Stimulated activated naive CD4-positive, alpha-beta T cell (primary cell): ENCODE measurements at regions not wholly inside any gene's neighbourhood (a gene's known extent, or its start where the extent isn't known, plus 50 kb on each side); places are given as distances from the start of the nearest gene placed in this dataset.
A peak's percentile ranks its signal among the peaks of the same experiment; 100 is the strongest.
"Not testable (repeated sequence)": the region's sequence is repeated elsewhere in the genome, so short reads cannot be mapped to it uniquely, and the experiment has no call there.

ENCODE experiments used
- DNase-seq, 6 experiments: peaks; one replicate each; lab custom pipeline; 2025; lab: John Stamatoyannopoulos, UW

DNA sequence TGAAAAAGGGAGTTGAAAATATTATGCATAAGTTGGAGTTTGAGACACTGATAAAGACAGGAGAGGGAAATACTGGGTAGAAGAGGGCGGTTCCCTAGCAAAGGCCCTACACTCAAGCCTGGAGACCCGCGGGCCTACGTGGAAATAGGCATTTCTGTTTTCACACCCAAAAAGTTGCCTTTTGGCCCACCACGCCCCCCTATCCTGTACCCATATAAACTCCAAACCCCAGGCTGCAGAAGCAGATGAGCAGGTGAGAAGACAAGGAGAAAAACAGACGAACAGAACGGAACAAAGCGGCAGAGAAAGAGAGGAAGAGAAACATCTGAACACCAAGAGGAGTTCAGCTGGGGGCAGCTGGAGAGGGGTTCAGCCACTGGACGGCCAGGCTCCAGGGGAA lies 177.9 kb downstream of the GALC start:
- DNase-seq, result no peak

DNA sequence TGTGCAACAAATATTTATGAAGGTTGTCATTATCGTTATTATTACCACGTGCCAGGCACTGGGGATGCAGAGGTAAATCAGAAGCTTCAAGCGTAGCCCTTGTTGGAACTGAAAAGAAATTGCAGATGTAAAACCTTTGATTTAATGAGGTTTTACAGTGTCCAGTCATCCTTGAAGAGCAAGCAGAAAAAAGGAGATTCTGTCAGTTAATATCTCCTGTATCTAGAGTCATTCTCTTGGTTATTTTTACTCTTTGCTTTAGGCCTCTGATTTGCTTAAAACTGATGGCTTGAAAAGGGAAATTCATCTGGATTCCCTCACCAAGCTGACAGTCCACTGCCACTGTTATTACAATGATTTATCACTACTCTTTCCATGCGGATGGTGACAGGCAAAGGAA lies 179.3 kb downstream of the GALC start:
- no peak for DNase-seq

DNA sequence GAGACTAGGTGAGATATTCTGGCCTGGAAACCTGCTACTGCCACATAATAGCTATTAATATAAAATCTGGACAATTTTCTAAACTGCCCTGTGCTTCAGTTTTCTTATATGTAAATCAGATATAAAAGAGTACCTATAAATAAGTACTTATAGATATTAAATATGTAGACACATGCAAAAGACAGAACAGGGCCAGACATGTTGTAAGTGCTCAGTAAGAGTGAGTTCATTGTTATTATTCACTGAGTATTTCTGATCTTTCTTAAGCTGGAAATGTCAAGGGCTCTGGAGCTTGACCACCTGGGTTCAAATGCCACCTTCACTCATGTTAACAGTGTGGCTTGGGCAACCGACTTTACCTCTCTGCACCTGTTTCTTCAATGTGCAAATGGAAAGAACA lies 179.8 kb downstream of the GALC start:
- no peak for DNase-seq

- no peak for DNase-seq
Measured at GRCh38 chr14:87811246-87811645, 181.7 kb downstream of the GALC start.

- DNase-seq, result no peak
Measured at GRCh38 chr14:87810711-87811110, 182.3 kb downstream of the GALC start.

DNA sequence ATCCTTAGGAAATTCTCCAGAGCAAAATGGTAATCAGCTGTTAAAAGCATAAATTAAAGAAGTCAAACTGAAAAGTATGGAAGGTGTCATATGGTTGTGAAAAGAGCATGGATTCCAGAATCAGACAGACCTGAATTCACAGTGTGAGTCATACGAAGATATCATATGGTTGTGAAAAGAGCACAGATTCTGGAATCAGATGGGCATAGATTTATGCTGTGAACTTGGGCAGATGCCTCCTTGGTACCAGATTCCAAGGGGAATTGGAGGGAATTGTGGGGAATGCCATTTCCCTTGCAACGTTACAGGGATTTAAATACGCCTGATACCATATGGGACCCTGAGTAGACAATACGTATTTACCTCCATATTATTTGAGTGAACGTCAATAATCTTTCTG lies 183.7 kb downstream of the GALC start:
- DNase-seq, result no peak

DNA sequence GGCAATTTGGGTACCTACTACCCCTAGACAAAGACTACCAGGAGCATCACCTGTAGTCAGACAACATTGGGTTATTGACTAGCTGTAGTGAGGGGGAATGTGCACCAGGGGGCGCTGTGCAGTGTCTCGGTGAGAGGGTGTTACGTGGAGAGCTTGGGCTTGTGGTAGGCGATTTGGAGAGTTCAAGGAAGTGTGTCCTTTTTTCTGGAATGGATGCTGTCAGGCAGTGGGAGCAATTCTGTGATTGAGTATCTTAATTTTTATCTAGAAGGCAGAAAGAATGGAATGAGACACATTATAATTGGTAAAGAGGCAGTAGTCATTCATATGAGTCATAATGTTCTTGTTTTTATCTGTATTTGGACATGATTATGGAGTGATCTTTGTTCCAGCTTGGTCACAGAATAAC lies 187.7 kb downstream of the GALC start:
- DNase-seq, result peak in 3 of 6 experiments; percentile 0 to 6 (median 3)

- no peak for DNase-seq
Measured at GRCh38 chr14:87800216-87800615, 192.8 kb downstream of the GALC start.

DNA sequence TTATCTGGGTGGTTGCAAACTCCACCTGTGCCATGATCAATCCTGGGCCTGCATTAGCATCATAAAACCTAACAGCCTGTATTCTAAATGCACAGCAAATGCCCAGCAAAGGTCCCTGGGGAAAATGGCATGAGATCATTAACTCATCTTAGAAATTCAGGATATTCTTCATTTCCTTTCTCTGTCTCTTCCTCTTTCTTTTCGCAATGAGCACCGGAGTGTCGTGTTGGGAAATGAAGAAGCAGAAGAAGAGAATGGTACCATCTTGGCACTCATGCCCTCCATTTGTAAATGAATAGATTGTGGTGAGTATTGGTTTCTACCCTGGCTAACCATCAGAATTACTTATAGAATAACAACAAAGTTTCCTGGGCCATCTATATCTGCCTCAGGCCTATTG lies 193.6 kb downstream of the GALC start:
- DNase-seq, result no peak

- DNase-seq, result no peak
Measured at GRCh38 chr14:87797001-87797400, 196.0 kb downstream of the GALC start.

GRCh38 chr14:87794561-87794960 lies 198.4 kb downstream of the GALC start:
- DNase-seq, result no peak

GRCh38 chr14:87785897-87786296 lies 207.1 kb downstream of the GALC start:
- no peak for DNase-seq

DNA sequence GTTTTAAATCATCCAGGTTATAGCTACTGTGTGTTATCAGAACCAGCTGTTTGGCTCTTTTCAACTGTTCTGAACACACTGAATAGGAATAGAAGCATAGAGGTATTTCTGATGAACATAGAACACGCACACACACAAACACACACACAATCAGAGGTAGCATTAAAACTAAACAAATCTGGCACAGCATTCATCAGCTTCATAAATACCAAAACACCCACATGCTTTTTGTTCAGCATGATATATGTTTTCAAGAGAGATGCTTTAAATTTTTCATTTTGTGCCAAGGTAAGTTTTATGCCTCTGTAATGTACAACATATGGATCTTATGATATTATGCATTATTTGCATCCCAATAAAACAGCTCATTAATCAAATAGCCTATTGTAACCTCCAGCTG lies 208.6 kb downstream of the GALC start:
- DNase-seq, result no peak

GRCh38 chr14:87783071-87783470 lies 209.9 kb downstream of the GALC start:
- no peak for DNase-seq

GRCh38 chr14:87772854-87773253 lies 220.1 kb downstream of the GALC start:
- no peak for DNase-seq

DNA sequence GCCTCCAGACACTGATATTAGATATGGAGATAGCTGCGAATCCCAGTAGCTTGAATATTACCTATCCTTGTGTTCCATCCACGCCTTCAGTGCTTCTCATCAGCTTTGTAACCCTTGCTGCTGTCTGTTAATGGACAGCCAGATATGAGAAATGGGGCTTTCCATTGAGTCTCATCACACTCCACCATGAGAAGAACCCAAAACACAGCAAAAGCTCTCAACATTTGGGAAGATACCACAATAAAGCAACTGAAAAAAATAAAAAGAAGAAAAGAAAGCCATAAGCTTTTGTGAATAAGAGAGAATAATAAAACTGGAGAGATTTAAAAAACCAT lies 225.4 kb downstream of the GALC start:
- DNase-seq, result no peak

GRCh38 chr14:87758876-87759275 lies 234.1 kb downstream of the GALC start:
- no peak for DNase-seq

DNA sequence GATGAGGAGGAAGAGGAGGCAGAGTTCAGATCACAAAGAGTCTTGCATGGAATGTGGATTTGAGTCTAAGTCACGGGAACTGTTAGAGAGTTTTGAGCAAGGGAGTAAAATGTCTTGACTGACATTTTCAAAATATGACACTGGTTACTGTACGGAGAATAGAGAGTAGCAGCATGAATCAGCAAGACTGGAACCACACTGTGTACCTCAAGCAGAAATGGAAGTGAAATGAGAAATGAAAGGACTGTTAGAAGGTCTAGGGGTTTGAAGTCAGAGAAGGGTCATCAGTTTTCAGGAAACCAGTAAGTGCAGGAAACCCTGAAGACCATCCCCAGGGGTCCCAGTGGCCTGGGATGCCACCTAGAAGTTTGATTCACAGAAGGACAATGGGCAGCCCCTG lies 236.3 kb downstream of the GALC start:
- no peak for DNase-seq

GRCh38 chr14:87754520-87755223 lies 238.3 kb downstream of the GALC start:
- DNase-seq, result no peak

DNA sequence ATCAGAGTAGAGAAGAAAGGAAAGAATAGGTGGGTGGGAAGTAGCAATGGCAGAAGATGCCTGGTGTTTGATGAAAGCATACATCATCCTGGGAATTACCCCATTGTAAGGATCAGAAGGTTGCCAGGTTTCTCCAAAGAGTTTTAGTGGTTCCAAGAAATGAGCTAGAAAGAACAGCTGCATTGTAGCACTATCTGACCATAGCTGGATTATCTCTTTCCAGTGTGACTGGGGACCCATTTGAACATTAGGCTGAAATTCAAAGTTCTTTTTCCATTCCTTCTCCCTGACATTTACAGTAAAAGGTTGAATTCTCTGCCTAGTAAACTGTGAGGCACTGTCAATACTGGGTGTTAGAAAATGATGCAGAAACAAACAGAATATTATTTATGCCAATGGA lies 244.4 kb downstream of the GALC start:
- DNase-seq, result no peak

GRCh38 chr14:87745507-87746118 lies 247.4 kb downstream of the GALC start:
- DNase-seq, result peak in 1 of 6 experiments; percentile 0

- not testable (repeated sequence) for DNase-seq
Measured at GRCh38 chr14:87734577-87735360, 258.2 kb downstream of the GALC start.

GRCh38 chr14:87733115-87733514 lies 259.9 kb downstream of the GALC start:
- not testable (repeated sequence) for DNase-seq
